ENCODE measurements at regions not wholly inside any gene's neighbourhood (a gene's known extent, or its start where the extent isn't known, plus 50 kb on each side); places are given as distances from the start of the nearest gene placed in this dataset.

DNA sequence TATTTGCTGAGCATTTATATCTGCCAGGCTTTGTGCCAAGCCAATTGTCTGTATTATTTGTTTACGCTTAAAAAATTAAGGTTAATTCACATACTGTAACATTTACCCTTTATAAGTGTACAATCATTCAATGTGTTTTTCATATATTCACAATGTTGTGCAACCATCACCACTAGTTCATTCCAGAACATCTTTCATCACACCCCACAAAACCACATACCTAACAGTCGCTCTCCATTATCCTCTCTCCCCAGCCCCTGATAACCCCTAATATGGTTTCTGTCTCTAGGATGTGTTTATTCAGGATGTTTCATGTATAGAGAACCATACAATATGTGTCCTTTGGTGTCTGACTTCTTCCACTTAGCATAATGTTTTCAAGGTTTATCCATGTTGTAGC is 234.1 kb downstream of the INSIG2 start:
- Histone ChIP-seq H3K36me3 (ENCODE audit: low read length) (no peaks in the 10 kb centered on the region), H3F3A (ENCODE audit: insufficient read depth) (no peaks in the 10 kb centered on the region), H3K27me3 (ENCODE audit: low read length) (no peaks in the 10 kb centered on the region), H3K9ac (ENCODE audit: low read length) (no peak overlapping the region), H3K4me3 (ENCODE audit: insufficient read depth, low read length, poor library complexity, severe bottlenecking) (no peak overlapping the region), H3K9me3 (ENCODE audit: insufficient read depth, low read length) (no peaks in the 10 kb centered on the region), H3K9me2 (replicated peaks; ENCODE audit: insufficient read depth, low read length) (no peaks in the 10 kb centered on the region), H3K4me2 (ENCODE audit: low read depth, low read length, poor library complexity, severe bottlenecking) (no peak overlapping the region), H3K79me2 (ENCODE audit: insufficient read depth, low read length) (no peaks in the 10 kb centered on the region), H3K27ac (ENCODE audit: low read depth, low read length) (no peak overlapping the region), H2AFZ (ENCODE audit: low read depth, low read length, severe bottlenecking) (no peak overlapping the region), H4K20me1 (ENCODE audit: low read depth, low read length) (no peaks in the 10 kb centered on the region)
- TF ChIP-seq, protein P1, sequence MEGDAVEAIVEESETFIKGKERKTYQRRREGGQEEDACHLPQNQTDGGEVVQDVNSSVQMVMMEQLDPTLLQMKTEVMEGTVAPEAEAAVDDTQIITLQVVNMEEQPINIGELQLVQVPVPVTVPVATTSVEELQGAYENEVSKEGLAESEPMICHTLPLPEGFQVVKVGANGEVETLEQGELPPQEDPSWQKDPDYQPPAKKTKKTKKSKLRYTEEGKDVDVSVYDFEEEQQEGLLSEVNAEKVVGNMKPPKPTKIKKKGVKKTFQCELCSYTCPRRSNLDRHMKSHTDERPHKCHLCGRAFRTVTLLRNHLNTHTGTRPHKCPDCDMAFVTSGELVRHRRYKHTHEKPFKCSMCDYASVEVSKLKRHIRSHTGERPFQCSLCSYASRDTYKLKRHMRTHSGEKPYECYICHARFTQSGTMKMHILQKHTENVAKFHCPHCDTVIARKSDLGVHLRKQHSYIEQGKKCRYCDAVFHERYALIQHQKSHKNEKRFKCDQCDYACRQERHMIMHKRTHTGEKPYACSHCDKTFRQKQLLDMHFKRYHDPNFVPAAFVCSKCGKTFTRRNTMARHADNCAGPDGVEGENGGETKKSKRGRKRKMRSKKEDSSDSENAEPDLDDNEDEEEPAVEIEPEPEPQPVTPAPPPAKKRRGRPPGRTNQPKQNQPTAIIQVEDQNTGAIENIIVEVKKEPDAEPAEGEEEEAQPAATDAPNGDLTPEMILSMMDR (IDR thresholded peaks at IDR 0.05; ENCODE audit: insufficient read depth, low read length, poor library complexity, severe bottlenecking), result no peak
- no peak for TF ChIP-seq EZH2phosphoT487 (conservative IDR thresholded peaks at IDR 0.05; ENCODE audit: low read length)

DNA sequence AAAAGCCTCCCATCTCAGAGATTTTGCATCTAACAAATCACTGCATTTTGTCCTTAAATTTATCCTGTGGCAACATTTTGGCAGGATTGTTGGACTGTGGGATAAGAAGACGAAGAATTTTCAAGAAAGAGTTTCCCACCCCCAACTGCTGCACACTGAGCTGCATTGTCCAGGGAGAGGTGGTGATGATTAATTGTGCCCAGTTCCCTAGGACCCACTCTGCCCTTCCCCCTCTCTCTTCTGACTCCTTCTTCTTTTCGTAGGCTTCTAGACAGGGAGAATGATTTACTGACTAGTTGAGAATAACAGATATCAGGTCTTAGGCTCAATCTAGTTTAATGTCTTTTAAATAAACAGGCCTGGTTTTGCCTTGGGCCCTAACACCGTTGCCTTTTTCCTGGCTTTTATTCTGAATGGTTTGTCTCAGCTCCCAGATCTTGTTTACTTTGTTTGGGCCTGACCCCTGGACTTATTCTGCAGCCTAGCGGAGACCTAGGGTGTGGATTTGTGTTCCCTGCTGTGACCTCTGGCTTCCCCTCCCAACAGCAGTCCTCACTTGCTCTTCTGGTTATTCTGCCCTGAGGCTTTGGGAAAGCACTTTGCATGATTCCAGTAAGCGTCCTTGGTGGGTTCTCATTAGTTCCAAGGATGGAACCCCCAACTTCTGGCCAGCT is 233.3 kb downstream of the INSIG2 start:
- TF ChIP-seq, protein P1 (IDR thresholded peaks at IDR 0.05; ENCODE audit: insufficient read depth, low read length, poor library complexity, severe bottlenecking), result no peak
- TF ChIP-seq EZH2phosphoT487 (conservative IDR thresholded peaks at IDR 0.05; ENCODE audit: low read length), result no peak
- Histone ChIP-seq H3K4me3 (ENCODE audit: insufficient read depth, low read length, poor library complexity, severe bottlenecking) (no peak overlapping the region), H3K79me2 (ENCODE audit: insufficient read depth, low read length) (no peaks in the 10 kb centered on the region)

DNA sequence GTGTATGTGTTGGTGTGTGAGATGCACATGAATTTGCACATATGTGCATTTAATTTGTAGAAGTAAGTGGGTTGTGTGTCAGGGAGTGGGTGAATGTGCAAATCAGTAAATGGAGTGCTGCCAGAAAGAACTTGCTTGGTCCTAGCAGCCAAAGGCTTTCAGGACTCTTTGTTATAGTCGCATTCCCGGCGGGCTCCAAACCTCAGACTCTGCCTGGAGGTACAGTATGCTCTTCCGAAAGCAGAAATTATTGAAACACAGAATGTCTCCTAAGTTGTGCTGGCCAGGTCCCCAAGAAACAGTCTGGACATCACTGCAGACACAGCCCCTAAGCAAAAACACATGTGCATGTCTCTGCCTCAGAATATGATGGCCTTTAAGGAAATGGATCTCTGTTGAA is 232.4 kb downstream of the INSIG2 start:
- TF ChIP-seq EZH2phosphoT487 (conservative IDR thresholded peaks at IDR 0.05; ENCODE audit: low read length), result no peak
- TF ChIP-seq, protein P1 (IDR thresholded peaks at IDR 0.05; ENCODE audit: insufficient read depth, low read length, poor library complexity, severe bottlenecking), result no peak
- no peaks in the 10 kb centered on the region for H3F3A ChIP-seq (ENCODE audit: insufficient read depth)
- H3K27me3 ChIP-seq (ENCODE audit: low read length), result no peaks in the 10 kb centered on the region
- H3K9me3 ChIP-seq (ENCODE audit: insufficient read depth, low read length), result no peaks in the 10 kb centered on the region
- no peak overlapping the region for H3K4me3 ChIP-seq (ENCODE audit: insufficient read depth, low read length, poor library complexity, severe bottlenecking)
- H2AFZ ChIP-seq (ENCODE audit: low read depth, low read length, severe bottlenecking), result no peak overlapping the region
- H3K9me2 ChIP-seq (replicated peaks; ENCODE audit: insufficient read depth, low read length), result no peaks in the 10 kb centered on the region
- H3K27ac ChIP-seq (ENCODE audit: low read depth, low read length), result no peak overlapping the region
- no peaks in the 10 kb centered on the region for H3K79me2 ChIP-seq (ENCODE audit: insufficient read depth, low read length)
- no peak overlapping the region for H3K4me2 ChIP-seq (ENCODE audit: low read depth, low read length, poor library complexity, severe bottlenecking)
- no peak overlapping the region for H3K9ac ChIP-seq (ENCODE audit: low read length)
- no peaks in the 10 kb centered on the region for H3K36me3 ChIP-seq (ENCODE audit: low read length)
- no peaks in the 10 kb centered on the region for H4K20me1 ChIP-seq (ENCODE audit: low read depth, low read length)

More for the DNA sequence above, 233.3 kb downstream of the INSIG2 start:
- H3K4me2 ChIP-seq (ENCODE audit: low read depth, low read length, poor library complexity, severe bottlenecking), result no peak overlapping the region
- H3K27me3 ChIP-seq (ENCODE audit: low read length), result no peaks in the 10 kb centered on the region
- H3K36me3 ChIP-seq (ENCODE audit: low read length), result no peaks in the 10 kb centered on the region
- no peaks in the 10 kb centered on the region for H3K9me2 ChIP-seq (replicated peaks; ENCODE audit: insufficient read depth, low read length)
- no peak overlapping the region for H3K9ac ChIP-seq (ENCODE audit: low read length)
- no peak overlapping the region for H3K27ac ChIP-seq (ENCODE audit: low read depth, low read length)
- H3F3A ChIP-seq (ENCODE audit: insufficient read depth), result no peaks in the 10 kb centered on the region
- no peak overlapping the region for H2AFZ ChIP-seq (ENCODE audit: low read depth, low read length, severe bottlenecking)
- no peaks in the 10 kb centered on the region for H4K20me1 ChIP-seq (ENCODE audit: low read depth, low read length)
- H3K9me3 ChIP-seq (ENCODE audit: insufficient read depth, low read length), result no peaks in the 10 kb centered on the region

Data from SU-DHL-6 (cell line).